ENCODE measurements at regions not wholly inside any gene's neighbourhood (a gene's known extent, or its start where the extent isn't known, plus 50 kb on each side); places are given as distances from the start of the nearest gene placed in this dataset.

GRCh38 chr16:86924537-86924936 is 346.2 kb downstream of the FOXL1 start:
- TF ChIP-seq GATA2 (IDR thresholded peaks at IDR 0.05; ENCODE audit: low read depth, low read length) (no peak), GATA3 (IDR thresholded peaks at IDR 0.05; ENCODE audit: low read depth, low read length) (no peak)
